GM19463 (cell line): ENCODE measurements at regions not wholly inside any gene's neighbourhood (a gene's known extent, or its start where the extent isn't known, plus 50 kb on each side); places are given as distances from the start of the nearest gene placed in this dataset.

Source experiments
- ATAC-seq: cut with Tn5 transposase; IDR thresholded peaks from one replicate; pipeline ENCODE4 v1.9.1; 2021; ENCODE audit warnings: mild to moderate bottlenecking, moderate library complexity; ENCODE audit not compliant: unreplicated experiment

DNA sequence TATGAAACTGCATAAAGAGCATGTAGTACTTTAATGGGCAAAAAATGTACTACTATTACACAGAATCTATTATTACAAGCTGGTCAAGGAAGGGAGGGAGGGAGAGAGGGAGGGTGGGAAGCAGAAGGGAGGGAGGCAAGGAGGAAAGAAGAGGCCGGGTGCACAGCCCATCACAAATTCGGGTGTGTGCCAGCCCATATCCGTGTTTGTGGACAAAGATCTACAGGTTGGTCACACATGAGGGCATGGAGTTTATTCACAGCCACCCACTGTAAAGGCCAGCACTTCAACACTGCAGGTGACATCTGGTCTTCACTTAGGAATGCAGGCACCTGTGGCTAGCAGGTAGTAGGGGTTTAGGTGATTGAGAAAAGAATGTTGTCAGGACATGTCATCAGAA is 352.5 kb upstream of the NBEA start:
- no peak for ATAC-seq

DNA sequence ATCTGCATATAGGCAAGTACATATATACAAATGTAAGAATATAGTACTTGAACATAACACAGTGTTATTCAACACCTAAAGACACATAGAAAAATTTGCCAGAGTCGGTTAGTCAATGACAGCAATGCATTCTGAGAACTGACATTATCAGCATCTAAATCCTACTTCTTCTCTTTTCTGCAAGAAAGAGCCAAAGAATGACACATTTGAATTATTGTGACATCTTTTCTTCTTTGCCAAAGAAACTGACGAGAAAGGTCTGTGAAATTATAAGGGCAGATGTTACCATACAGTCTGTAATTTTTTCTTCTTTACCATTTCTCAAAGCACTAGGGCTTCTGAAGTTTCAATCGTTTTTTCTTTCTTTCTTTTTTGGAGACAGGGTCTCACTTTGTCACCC is 350.9 kb upstream of the NBEA start:
- ATAC-seq, result no peak

DNA sequence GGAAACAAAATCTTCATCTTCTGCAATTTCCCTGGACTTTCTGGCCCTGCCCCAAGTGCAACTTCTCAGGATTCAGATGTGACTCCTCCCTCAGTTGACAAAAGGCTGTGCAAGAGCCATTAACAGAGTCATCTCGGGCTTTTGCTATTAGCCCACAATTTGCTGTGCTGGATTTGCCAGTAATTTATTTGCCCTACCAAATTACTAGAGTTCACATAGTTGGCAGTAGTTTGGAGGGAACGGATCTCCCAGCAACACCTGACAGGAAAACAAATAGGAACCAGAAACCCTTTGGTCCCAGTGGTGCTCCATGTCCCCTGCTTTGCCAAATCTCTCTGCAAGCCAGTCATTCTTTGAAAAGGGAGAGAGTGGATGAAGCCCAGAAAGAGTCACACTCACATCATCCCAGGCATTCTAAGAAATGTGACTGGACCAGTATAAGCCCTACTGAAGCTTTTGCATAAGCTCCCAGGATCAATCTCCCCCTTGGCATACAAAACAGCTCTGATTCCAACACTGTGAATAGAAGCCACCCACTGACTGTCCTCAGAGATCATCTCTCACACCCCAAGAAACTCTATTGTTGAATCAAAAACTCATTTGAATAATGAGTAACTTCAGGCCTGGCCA is 350.1 kb upstream of the NBEA start:
- no peak for ATAC-seq

DNA sequence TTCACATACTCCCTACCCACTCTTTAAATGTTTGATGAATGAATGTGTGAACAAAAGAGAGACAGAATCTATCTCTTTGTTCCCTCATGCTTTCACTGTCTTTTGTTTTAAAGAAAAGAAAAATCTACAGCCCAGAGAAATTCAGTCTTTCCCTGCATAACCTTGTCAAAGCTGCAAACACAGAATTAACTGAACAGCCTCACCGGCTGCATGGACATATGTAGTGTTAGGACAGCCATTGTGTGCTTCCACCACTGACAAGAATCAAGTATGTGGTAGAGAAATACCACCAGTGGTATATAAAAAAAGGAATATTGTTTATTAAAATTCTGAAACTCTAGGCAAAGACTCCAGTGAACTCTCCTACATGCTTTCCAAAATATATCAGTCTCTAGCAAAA is 348.4 kb upstream of the NBEA start:
- ATAC-seq, result no peak

DNA sequence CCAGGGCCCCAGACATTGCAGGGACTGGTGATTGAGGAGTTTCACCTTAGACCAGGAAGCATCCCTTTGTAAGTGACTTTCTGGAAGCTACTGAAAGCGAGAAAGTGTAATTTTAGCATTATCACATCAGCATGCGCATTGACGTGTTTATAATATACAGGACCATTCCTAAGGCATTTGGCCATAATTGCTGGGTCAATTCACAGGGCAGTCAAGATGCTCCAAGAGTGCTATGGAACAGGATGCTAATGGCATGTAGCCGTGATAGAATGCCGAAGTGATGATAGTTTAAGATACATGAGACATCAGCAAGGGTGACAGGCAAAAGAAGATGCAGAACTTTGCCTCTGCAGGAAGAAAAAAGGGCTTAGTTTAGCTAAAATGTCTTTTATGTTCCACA is 347.6 kb upstream of the NBEA start:
- no peak for ATAC-seq

DNA sequence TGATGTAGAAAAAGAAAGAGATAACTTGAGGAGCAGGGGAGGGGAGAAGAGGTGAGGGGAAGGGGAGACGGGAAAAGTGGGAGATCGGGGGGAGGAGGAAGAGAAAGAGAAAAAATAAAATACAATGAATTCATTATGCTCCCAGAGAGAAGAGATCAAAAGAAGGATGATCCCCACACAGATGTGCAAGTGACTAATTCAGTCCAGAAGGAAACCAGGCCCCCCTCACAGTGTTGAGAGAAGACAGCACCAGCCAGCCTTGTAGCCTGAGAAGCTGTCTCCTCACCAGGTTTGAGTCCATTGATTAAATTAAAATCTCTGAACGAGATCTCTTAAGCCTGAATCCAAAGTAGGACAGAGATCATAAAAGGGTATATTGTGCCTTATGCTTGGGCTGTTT is 333.7 kb upstream of the NBEA start:
- ATAC-seq, result no peak

DNA sequence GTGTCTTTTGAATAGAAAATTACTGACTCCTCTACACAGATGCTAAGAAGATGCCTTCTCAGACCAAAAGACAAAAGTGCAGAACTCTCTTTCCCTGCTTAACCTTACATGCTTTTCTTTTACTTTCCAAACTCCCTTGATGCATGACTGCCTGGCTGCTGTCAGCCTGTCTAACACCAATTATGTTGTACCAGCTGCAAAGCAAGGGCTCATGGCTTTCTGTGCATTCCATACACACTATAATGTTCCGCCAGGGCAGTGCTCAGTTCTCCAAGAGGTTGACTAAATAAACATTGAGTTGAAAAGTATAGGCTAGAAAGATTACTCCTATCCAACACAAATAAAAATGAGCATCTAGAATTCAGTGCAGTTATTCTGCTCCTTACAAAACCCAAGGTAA is 330.4 kb upstream of the NBEA start:
- no peak for ATAC-seq

DNA sequence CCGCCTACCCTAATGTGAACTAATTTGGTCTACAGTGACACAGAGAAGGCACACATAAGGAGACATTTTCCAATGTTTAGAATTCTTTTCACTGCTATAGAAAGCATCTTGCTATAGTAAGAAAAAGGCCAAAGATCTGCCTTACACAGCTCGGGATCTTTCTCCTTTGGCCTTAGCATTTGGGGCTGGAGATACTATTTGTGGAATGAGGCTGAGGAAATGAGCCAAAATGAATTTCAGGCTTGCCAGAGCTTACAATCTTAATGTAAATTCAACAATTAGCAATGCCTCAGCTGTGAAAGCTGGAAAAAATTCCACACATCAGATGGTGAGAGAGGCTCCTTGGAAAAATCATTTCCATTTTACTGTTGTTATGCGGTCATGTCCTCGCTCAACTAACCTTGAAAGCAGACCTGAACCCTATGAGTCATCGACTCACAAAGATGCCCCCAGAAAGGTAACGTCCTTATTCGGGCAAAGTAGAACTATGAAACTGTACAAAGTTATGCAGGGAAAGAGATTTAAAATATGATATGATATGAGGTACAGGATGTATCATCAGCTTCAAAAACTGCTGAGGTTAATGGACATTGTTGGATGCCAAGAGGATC is 324.5 kb upstream of the NBEA start:
- no peak for ATAC-seq

DNA sequence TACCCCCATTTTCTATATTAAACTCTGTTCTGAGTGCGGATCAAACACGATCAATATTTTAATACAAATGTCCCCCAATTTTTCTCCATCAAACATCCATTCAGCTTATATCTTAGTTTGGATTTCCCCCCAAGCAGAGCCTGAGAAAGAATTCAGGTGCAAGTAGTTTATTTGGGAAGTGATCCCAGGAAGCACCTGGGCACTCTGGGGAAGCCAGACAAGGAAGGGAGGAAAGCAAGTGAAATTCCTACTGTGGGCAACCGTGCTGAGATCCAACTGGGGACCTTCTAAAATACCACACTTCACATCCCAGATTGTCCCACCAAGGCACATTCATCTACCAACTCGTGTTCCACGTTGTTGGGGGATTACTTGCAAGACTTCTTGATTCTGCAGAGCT is 323.4 kb upstream of the NBEA start:
- ATAC-seq, result no peak

DNA sequence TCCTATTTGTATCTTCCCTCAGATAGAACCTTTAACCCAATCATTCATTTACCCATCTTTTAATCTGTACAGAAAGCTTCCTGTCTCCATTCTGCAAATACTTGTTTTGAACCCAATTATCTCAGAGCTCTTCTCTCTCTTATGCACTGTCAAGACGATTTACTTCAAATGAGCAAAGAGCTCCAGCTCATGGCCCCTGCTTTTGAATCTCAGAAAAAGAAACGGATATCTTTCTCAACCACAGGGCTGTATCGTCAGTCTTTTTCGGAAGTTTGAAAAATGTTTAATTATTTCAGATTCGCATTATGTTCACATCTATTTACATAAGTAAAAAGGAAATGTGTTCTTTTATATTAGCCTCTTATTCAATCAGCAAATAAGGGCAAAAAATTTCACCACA is 322.7 kb upstream of the NBEA start:
- ATAC-seq, result no peak

DNA sequence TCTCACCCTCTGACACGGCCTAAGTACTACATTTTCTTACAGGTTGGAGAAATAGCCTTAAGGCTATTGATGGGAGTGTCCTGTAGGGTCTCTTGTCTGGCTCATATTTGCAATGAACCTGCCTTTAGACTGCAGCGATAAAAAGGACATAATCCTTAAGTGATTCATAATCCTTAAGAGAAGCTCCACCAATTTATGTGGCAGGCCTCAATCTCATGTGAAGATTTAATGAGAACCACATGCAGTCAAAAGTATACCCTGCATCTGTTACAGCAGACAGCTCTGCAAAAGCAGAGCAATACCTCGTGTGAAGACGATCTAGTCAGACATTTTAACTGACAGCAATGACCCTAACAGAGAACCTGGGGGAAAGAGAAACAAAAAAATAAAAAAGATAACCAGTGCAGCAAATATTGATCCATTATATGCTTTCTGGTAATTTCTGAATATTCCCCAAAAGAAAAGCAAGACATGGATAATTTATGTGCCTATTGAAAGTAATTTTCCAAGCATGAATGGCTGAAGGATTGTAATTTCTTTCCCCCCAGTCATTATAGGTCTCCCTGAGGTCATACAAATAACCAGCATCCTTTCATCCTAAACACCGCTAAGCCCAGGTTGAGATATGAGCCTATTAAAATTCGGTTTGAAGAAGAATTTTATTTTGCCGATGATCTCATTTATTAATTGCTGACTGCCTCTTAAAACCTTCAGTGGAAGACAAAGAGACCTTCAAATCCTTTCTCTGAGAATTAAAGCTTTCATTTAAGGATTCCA is 321.8 kb upstream of the NBEA start:
- no peak for ATAC-seq

DNA sequence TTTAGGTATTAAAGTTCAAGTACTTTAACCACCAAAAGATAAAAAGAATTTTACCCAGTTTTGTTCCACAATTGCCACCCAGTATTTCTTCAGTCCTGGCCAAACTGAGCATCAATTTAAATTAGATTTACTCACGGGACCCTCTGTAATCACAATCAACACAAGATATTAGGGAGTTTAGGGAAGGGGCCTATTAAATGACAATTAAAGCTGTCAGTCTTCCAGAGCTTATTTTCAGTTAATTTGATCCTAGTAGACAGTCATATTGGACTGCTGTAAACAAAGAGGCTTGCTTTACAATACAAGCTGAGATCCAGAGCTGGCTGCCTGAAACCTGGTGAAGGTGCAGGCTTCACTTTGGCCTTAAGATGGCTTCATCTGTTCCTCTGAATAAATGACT is 321.2 kb upstream of the NBEA start:
- ATAC-seq, result no peak

DNA sequence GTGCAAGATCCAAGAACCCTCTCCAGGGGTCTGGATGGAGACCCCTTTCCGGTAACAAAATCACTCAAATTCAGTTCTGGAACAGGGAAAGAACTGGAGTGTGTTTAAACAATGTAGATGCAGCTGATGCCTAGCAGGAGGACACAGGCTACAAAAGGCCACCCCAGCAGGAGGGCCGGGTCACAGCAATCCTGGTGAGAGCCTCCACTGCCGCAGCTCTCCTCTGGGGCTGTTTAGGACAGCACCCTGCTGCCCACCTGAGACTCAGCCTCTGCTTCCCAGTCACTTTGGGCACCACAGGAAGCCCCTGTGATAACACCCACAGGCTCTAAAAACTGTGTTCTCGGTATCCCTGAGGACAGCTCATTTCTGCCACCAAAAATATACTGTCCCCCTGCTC is 318.7 kb upstream of the NBEA start:
- ATAC-seq, result no peak

DNA sequence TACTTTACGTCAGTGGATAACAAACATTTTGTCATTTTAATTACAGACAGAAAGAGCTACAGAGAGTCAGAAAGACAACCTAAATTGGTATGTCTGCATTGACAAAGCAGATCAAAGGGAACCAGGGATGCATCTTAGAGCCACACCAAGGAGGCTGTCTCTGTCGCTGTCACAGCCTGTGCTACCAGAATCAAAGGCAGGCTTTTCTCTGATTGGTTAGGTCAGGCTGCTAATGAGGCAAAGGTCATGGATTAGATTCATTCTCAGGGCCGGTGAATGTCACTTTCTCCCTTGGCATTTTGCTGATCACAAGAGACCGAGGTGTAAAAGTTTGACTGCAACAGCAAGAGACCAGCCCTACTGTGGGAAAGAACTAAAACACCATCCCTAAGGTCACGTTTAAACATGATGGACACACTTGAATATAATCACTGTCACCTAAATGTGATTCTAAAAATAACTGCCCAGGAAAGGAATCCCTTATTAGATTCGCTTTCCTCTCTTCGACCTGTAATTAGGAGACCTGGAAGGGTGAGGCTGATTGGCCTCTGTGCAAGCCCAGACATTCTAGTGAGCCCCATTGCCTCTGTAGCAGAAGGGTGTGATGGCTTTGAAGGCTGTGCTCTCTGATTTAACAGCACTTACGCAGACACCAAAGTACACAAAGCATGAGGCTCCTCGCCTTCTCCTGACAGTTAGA is 314.4 kb upstream of the NBEA start:
- no peak for ATAC-seq

DNA sequence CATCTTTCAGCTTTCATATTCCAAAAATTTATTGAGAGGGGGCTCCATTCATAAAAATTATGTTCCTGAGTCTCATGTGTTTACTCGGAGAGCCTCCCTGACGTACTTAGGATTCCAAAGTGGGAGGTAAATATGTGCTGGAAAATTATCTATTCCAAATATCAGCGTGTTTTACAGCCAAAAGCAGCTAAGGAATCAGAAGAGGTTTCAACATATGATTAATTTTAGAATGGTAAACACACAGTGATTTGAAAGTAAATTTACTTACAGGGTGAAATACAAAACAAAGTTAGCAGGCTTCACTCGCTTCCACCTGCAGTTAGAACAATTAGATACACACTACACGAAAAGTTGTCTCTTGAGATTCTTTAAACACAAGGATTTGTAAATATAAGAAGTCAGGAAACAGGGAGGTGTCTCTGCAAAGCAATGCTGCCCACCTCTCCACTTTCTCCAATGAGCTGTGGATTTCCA is 313.8 kb upstream of the NBEA start:
- no peak for ATAC-seq

DNA sequence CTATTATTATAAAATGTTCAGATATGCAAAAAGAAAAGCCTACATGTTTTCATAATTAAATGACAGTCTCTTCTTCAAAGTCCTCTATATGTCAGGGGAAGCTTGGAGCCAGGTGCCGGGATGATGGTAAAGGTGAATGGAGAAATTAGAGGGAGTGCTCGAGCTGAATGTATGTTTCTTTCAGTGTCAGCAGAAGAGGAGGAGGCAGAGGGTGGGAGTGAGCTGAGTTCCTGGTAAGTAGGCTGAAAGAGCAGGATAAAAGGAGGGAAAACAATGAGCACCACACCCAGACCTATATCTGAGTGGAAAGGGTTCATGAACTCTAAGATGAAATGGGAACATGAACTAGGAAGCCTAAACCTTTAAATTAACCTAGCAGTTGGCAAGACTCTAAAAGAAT is 307.6 kb upstream of the NBEA start:
- ATAC-seq, result no peak

DNA sequence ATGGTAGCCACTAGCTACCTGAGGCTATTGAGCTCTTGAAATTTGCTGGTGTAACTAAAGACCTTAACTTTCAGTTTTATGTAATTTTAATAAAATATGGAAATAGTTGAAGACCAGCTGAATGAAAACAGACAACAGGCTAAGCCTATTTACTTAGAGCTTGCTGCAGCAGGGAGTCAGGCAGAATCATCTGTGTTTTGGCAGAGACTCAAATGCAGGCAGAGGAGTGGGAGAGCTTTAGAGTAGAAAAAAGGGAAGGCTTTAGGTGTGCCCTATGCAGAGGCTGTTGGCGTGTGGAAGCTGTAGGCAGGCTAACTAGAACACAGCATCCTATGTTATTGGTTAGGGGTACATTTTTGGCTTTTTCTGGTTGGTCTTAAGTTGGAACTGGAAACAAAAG is 304.9 kb upstream of the NBEA start:
- no peak for ATAC-seq

DNA sequence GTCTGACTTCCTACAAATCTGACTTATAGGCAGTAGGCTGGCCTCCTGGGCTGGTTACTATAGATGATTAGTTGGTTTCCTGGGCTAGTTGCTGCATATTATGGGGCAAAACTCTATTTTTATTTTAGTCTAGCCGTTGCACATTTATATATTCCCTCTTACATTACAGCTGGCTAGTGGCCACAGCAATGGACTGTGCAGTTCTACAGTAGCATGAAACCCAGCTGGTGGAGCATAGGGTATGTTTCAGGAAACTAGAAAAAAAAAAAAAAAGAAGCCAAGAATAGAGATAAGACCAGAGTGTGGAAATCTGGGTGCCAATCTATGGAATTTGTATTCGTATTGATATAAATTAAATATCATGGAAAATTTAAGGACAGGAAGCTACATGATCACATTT is 304.4 kb upstream of the NBEA start:
- no peak for ATAC-seq

DNA sequence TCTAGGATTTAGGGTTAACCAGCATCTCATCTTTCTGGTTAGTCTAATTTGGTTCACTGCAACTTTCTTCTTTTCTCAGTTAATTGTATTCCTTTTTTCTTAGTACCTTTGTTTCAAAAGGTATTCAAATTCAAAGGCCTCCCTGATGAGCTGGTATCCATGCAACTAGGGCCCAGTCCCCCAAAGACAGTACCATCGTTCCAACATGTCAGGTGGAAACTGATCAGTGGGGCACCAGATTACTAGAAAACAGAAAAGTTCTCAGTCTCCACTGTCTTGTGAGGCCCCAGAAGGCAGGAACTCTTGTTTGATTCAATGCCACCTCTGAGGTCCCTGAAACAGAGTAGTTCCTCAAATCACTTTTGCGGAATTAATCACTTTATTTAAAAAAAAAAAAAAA is 303.2 kb upstream of the NBEA start:
- no peak for ATAC-seq

DNA sequence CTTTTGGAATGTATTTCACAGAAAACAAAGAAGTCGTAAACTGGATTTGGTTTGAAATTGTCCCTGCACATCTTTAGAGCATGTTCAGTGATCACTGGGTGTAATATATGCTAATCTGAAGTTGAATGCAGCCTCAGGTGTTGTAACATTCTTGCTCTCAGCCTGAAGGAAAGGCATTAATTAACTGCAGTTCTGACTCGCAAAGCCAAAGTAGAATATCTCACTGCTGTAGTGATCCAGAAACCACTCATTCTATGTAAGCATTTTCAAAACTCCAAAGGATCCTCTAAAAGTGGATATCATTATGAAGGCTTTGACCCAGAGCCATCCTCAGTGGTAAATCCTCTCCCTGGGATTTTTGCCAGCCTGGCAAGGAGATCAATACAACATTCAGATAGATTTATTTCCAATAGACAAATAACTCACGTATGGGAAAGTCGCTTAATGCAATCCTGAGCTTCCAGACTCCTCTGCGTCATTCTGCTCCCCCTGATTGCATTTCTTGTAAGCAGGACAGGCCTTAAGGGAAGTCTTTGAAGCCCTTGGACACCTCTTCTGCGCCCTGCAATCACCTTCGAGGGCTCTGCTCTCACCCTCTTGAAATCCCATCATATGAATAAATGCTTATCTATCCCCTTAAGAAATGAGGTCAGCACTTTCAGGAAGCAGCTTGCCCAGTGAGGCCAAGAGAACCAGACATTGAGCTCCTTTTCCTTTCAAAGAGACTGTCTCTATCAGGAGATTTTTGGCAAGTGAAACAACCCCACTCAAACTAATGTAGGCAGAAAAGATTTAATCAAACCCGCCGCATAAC is 301.7 kb upstream of the NBEA start:
- ATAC-seq, result no peak

DNA sequence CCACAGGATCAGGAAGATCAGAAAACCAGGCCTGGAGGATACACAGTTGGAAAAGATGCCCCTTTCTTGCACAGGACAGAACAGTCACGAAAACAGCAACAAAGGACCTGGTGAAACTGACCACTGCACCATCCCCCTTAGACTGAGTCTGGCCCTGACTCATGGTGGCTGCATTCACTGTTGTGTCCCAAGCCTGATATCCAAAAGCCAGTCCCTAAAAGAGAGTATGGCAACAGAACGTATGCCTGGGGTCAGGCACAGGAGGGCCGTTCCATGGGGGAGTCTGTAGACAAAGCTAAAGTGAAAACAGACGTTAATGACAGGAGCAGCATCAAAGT is 301.1 kb upstream of the NBEA start:
- no peak for ATAC-seq
